Tibial nerve (tissue), 4 donors: ENCODE measurements at regions not wholly inside any gene's neighbourhood (a gene's known extent, or its start where the extent isn't known, plus 50 kb on each side); places are given as distances from the start of the nearest gene placed in this dataset.

ENCODE experiments used
- CTCF ChIP-seq, 5 experiments: fragments of 200-600 bp in 3 of 5; fragments of 450-650 bp in 2 of 5; sonication (generic) in 3 of 5; IDR thresholded peaks; one replicate each; pipeline ENCODE4 v1.5.1; 2016 to 2019; ENCODE audit warnings: antibody characterized with exemption in 5 of 5, mild to moderate bottlenecking in 3 of 5, moderate library complexity in 2 of 5
- EP300 ChIP-seq, 2 donors: sonication (generic); formaldehyde crosslinking; IDR thresholded peaks; one replicate each; pipeline ENCODE4 v1.6.1; 2017; ENCODE audit warnings: antibody characterized with exemption in 2 of 2, mild to moderate bottlenecking in 1 of 2
- POLR2A ChIP-seq, 2 donors: fragments of 450-650 bp; IDR thresholded peaks; one replicate each; pipeline ENCODE4 v1.6.1; 2017; ENCODE audit warnings: antibody characterized with exemption in 2 of 2, mild to moderate bottlenecking in 2 of 2, moderate library complexity in 2 of 2

- TF ChIP-seq CTCF (IDR thresholded peaks at IDR 0.05) (no peak), POLR2A (IDR thresholded peaks at IDR 0.05) (no peak), EP300 (IDR thresholded peaks at IDR 0.05) (no peak)
Measured at GRCh38 chr6:48183811-48184605, 73.0 kb upstream of the PTCHD4 start.
